Limb (tissue), 2 donors: ENCODE measurements at regions not wholly inside any gene's neighbourhood (a gene's known extent, or its start where the extent isn't known, plus 50 kb on each side); places are given as distances from the start of the nearest gene placed in this dataset.
"Not testable (repeated sequence)": the region's sequence is repeated elsewhere in the genome, so short reads cannot be mapped to it uniquely, and the experiment has no call there.

ENCODE experiments used
- DNase-seq, 2 donors: peaks; one replicate each; pipeline ENCODE4 v3.0.0-alpha.2; 2016; ENCODE audit errors: extremely low spot score in 2 of 2

DNA sequence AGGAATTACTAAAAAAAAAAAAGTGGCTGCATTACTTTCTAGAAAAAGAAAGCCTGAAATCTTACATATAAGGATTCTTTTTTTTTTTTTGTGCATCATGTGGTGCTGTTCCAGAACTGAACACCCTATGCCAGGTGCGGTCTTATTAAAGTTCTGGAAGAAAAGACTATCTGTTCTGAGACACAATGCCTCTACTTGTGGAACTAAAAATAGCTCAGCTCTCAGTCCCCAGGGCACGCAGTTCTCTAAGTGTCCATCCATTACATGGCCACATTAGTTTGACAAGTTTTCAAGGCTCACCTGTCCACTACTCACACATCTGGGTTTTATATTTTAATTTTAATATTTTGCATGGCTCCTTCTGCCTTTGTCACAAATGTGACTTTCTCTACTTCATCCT is 126.6 kb upstream of the ADAMTS9 start:
- DNase-seq, result no peak

DNA sequence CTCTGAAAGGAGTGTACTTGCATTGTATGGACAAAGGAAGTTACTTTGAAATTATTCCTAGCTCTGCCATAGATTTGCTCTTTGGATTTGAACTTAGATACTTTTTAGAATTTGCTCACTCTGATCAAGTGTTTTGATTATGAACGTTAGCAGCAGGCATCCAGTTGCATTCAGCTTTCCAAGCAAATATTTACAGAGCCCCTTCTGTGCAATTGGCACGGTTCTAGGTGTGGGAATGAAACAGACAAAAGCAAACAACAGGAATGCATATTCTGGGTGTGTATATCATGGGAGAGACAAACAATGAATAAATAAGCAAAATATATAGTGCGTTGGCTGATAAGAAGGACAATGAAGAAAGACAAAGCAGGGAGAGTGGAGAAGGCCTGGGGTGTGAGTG is 125.5 kb upstream of the ADAMTS9 start:
- DNase-seq, result no peak

DNA sequence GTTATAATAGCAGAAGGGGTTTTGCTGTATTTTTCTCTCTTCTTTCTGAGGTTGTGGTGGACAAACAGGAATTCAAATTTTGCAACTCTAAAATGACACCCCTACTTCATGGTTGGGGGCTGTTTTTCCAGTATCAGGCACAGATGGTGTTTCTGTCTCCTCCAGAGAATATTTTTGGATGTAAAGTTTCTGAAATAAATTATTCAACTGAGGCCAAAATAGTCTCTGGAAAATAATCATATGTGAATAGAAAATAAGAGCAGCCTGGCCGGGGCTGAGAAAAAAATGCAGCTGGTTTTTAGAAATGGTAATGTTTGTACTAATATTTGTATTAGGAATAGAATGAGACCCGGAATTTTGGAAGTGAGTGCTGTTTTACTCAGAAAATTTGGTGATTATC is 121.3 kb upstream of the ADAMTS9 start:
- DNase-seq, result no peak

DNA sequence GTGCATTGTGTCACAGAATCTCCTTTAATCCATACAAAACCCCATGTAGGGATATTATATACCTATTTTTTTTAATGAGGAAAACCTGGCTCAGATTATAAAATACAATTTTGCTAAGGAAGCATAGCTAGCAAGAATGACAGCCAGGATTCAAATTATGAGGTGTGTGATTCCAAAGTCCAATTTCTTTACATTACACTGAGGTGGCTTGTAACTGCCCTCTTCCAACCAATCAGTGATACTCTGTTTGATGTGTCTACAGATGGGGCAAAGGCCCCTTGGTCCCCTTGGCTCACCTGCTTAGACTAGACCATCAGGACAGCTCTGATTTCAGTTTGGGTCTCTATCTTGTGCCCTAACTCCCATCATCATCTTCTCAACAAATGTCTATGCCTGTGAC is 120.3 kb upstream of the ADAMTS9 start:
- no peak for DNase-seq

DNA sequence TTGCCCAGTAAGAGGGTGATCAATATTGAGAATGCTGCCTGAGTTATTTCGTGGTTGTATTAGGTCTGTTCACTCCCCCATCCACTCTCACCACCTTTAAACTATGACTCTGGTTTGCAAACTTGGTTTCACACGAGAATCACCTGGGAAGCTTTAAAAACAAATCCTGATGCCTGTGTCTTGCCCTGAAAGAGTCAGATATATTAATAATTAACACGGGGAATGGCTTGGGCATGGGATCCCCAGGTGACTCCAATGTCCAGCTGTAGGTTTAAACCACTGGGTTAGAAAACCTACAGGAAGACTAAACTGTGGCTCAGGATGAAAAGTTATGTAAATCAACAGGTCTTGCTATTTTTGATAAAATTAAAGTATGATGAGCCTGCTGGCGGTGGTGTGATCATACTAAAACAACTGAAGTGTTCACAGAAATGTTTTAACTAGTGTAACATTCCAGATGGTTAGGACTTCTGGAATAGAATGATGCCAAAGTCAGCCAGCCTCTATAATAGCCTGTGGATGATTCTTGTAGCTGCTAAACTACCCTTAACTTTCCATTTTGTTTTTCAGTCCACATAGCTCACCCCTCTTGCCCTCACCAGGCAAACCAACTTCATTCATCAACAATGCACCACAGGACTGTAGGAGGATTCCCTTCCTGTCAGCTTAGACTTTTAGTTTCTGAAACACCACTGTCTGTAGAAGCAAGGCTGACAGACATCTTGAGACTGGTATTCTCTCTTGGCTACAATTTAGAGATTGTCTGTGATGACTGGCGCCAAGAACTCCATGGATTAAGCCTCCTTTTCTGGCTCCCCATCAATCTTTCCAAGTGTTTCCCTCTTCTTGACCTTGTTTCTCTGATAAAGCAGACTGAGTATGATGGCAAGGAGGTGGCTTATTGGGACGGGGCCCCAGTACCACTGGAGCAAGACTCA is 119.1 kb upstream of the ADAMTS9 start:
- no peak for DNase-seq

DNA sequence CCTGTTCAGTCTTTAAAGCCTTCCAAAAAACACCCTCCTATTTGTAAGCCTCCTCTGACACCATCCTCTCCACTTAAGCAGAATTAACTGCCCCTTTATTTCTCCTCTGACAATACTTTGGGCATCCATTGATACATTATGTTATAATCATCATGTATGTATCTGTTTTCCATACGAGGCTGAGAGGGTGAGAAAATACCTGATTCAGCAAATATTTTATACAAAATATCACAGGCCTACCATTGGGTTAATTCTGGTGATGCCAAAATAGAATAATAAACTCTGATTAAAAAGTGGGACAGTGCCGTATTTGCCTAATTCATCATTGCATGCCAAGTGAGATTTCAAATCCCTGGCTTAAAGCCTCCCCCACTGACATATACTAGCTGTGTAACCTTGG is 118.2 kb upstream of the ADAMTS9 start:
- no peak for DNase-seq

DNA sequence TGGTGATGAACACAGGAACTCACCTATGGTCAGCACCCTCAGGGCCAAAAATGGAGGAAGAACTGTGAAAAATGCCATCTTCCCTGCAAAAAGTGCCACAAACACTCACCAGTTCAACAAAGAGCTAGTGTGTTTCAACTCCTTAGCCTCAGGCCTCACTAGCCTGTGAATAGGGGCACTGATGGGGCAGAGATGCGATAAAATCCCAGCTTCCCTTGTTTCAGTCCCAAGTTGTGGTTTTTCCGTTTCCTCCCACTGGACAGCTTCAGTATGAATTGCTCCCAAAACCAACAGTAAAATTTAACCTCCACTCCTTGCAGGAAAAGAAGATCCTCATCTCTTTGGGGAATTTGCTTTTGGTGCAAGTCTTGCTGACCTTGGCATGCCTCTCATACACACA is 117.4 kb upstream of the ADAMTS9 start:
- DNase-seq, result no peak

DNA sequence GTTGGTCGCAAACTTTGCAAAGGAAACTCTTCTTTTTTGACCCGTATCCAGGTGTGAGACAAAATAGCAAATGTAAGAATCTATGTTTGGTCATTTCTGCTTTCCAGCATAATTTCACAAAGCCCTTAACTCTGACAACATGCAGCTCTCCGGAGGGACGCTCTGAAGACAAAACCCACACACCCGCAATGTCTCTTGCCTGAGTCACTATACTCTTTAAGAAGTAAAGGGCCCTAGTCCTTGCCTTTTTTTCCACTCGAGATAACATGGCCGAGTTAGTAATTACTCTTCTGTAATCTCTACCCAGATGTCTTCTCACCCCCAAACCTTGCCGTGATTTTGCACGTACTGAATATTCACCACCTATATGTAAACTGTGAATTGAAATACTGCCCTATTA is 115.7 kb upstream of the ADAMTS9 start:
- no peak for DNase-seq

DNA sequence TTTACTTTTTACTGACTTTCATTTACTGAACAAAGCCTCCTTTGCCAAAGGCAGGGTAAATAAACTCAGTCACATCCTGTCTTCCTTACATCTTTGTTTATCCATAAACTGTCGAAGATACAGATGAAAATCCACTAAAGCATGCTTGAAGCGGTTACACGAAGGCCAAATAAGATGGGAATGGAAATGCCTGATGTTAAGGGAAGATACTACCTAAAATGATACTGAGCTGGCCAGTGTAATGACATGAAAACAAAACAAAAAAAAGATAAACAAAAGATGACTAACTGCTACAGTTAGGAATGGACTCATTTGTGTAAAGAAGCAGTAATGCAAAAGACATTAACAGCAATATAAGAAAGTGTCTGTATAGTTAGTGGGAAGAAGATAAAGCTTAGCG is 114.7 kb upstream of the ADAMTS9 start:
- no peak for DNase-seq

DNA sequence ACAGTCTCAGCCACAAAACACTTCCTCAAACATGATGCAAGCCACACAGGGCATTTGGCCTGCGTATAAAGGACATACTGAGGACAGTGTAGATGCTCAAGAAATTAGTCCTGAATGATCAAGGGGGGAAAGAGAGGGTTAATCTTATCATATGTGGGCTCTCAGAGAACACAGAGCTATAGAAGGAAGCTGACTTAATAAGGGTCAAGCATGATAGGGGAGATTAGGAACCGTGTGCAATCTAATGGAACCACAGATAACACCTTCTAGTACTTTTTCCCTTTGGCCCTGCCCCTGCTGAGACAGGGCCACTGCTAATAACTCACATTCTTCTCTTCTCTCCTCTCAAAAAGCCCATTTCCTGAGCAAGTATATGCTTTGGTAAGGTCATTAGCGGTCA is 114.1 kb upstream of the ADAMTS9 start:
- DNase-seq, result no peak

DNA sequence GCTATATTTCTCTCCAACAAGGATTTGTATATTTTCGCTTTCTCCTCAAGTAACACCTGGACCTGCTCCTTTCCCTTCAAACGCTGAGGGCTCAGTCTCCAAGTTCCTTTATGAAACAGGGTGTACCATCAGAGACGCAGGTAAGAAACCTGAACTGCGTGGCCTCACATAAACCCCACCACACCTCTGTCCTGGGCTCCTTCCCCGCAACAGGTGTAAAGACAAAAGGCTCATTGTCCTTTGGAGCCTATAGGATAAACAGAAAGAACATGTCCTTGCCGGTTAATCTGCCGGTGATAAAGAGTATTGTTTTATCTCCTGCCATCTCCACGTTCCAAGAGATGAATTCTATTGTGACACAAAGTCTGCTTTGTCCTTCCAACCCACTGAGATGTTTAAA is 111.8 kb upstream of the ADAMTS9 start:
- DNase-seq, result no peak

DNA sequence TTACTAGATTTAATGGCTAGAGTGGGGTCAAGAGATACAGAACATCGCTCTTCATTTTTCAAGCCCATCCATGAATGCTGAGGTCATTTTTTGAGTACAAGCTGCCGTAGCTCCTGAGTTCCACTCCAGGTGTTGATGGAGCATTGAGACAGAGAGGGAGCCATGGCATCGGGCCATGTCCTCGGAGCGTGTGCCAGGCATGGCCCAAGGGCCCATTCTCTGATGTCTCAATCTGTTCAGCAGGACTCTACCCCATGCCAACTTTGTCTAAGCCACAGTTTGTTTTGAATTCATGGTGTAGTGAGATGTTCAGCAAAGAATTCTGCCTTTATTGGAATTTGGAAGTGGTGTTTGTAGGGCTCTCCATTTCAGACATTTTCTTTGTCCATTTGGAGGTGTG is 110.5 kb upstream of the ADAMTS9 start:
- no peak for DNase-seq

DNA sequence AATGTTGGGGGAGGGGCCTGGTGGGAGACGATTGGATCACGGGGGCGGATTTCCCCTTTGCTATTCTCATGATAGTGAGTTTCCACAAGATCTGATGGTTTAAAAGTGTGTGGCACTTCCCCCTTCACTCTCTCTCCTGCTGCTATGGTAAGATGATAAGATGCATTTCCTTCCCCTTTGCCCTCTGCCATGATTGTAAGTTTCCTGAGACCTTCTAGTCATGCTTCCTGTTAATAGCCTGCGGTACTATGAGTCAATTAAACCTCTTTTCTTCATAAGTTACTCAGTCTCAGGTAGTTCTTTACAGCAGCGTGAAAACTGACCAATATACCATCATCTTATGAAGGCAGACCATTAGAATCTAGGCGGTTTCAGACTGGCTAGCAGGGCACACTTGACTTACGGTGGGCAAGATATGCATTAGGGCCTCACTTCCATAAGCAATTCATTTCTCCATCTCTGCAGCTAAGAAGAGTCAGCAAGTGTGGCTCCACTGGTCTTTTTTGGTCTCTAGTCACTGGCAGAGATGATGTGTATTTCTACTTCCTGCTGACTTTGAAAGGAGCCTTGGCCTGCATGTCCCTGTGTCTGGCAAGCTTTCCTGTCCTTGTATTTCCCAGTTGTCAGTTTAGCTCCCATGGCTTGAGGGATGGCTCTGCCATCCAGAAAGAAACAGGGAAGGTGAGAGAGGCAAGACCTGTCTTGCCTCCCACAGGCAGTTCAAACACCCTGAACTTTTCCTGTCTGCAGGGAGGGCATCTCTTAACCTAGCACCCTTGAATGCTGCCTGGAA is 109.0 kb upstream of the ADAMTS9 start:
- DNase-seq, result no peak

DNA sequence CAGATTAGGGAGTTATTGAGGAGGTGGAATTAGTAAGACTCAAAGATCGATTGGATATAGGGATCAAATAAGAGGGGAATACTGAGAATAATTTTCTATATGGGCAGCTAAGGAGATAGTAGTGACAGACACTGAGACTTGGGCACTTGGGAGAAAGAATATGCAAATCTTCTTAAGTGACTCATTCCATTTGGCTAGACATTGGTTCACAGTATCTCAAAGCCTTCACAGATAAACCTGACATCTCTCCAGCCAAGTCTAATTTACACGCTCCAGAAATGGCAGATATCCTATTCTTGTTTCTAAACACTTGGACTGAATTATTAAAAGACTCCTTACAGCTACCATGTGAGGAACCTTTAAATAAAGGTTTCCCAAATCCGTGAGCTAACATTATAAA is 104.6 kb upstream of the ADAMTS9 start:
- no peak for DNase-seq

DNA sequence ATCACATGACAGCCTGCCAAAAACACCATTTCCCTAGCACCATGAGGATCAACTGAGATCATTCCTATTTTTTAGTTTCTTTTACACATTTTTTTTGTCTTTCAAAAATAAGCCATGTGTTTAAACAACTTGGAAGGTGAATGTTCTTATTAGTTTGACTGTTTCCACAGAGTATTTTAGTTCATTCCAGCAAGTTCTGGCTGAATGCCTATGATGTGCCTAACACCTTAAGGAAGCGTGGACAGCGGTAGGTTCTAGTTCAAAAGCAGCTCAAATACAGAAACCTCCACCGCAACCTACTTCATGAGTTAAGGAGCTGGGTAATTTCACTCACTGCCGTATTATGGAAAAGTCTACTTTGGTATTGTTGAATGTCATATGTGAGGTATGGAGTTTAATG is 101.3 kb upstream of the ADAMTS9 start:
- no peak for DNase-seq

DNA sequence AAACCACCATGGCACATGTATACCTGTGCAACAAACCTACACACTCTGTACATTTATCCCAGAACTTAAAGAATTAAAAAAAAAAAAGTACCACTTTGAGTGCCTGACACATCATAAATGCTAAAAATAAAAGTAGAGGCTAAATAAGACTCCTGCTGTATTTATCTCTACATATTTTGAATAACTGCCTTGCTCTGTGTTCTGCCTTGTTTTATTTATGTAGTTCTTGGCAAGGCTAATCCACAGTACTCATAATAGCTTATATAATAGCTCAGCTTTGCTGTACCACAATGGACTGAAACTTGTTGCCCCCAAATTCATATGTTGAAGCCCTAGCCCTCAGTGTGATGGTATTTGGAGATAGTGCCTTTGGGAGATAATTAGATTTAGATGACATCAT is 95.4 kb upstream of the ADAMTS9 start:
- DNase-seq, result no peak

DNA sequence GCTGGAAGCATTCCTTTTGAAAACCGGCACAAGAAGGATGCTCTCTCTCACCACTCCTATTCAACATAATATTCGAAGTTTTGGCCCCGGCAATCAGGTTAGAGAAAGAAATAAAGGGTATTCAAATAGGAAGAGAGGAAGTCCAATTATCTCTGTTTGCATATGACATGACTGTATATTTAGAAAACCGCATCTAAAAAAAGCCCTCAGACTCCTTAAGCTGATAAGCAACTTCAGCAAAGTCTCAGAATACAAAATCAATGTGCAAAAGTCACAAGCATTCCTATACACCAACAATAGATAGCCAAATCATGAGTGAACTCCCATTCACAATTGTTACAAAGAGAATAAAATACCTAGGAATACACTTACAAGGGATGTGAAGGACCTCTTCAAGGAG is 93.1 kb upstream of the ADAMTS9 start:
- not testable (repeated sequence) for DNase-seq

DNA sequence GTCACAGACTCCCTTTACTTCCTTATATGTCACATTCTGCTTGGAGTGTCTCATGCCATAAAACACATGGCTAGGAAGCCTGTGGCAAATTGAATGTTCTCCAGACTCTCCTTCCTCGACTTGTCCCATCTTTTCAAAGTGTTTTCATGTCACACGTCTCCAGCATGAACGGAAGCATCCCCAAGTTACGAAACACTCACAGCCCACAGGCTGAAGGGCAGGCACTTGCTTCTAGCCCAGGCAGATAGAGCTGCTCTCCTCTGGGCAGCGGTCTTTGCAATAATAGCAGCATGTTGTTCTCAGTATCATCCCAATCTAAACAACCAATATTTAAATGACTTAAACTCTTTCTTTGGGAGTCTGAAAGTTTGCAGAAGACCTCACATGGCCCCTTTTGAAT is 85.3 kb upstream of the ADAMTS9 start:
- no peak for DNase-seq

DNA sequence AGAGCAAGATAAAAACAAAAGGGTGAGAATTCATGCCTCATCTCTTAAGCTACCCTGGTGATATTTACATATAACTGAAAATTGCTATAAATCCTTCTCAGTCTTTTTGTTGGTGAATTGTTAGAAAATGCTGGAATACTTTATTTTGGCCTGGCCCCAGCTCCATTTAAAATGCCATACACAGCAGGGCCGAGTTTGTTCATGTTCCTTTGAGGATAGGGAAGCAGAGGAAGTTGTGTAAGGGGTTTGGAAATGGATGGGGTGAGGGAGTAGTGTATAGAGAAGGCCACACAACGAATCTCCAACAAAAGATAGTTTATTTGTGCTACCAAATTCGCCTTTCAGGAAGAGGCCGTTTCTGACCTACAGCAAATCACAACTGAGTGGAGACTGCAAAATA is 78.6 kb upstream of the ADAMTS9 start:
- no peak for DNase-seq

DNA sequence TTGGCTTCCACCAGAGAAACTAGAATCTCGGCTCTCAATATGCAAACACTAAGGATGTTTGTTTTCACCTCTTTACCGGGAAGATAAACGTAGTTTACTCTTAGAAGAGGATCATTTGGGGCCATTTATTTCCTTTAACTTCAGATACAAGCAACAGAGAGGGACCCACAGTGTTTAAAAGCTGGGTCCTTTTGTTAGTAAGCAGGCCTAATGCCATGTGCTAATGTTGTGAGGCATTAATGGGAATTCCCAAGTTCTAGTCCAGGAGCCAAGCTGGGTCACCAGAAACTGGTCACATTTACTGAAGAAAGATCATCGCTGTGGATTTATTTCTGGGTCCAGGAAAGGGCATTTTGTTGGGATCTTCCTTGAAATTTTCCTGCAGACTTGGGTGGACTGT is 78.1 kb upstream of the ADAMTS9 start:
- no peak for DNase-seq

DNA sequence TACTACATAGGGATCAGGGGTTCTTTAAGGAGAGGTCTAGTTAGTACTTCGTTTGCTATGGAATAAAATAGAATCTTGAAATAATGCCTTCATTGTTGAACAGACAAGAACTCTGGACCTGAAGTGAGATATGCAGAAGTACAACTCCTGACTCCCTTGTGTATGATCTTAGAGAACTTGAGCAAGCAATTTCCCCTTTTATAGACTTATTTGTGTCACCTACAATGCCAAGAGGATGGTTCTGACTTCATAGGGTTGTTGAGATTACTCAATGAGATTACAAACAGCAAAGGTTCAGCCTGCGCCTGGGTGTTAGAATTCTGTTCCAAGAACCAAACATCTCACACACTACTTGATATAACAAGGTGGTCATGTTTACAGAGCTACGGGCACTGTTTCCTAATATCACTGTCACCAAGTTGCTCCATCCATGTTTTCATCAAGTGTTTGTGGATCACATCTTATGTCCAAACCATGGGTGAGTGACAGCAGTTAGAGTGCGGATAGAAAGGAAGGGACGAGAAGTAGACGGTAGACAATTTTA is 76.7 kb upstream of the ADAMTS9 start:
- DNase-seq, result no peak

DNA sequence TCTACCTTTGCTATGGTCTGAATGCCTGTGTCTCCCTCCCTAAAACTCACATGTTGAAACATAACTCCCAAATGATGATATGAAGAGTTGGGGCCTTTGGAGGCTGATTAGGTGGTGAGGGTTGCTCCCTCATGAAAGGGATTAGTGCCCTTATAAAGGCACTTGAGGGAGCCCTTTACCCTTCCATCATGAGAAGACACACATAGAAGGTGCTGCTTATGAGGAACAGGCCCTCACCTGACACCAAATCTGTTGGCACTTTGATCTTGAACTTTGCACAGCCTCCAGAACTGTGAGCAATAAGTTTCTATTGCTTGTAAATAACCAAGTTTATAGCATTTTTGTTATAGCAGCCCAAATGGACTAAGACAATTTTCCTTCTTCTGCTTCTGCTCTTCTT is 76.2 kb upstream of the ADAMTS9 start:
- DNase-seq, result no peak

DNA sequence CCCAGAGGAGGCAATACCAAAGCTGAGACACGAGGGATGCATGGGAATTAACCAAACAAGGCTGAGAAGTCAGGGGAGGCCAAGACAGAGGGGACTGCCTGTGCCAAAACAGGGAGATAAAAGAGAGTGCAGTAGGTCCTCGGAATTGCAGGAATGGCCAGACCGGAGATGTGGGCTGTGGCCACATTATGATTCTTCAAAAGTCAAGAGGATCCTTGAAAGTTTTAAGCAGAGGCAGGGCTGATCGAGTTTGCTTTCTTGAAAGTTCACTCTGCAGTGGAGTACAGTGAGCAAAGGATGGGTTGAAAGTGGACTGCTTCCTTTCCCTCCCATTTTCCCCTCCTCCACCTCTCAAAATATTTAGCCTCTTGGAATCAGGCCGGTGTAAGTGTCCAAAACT is 73.9 kb upstream of the ADAMTS9 start:
- no peak for DNase-seq
